ENCODE measurements at regions not wholly inside any gene's neighbourhood (a gene's known extent, or its start where the extent isn't known, plus 50 kb on each side); places are given as distances from the start of the nearest gene placed in this dataset.
"Not testable (repeated sequence)": the region's sequence is repeated elsewhere in the genome, so short reads cannot be mapped to it uniquely, and the experiment has no call there.

- no peak for DNase-seq
Measured at GRCh38 chr12:19572920-19573558, 133.7 kb downstream of the AEBP2 start.

- DNase-seq: no peak
Measured at GRCh38 chr12:19573866-19574265, 134.6 kb downstream of the AEBP2 start.

- no peak for DNase-seq
Measured at GRCh38 chr12:19574601-19575000, 135.3 kb downstream of the AEBP2 start.

- peak; percentile 83 for DNase-seq
Measured at GRCh38 chr12:19575337-19576243, 136.3 kb downstream of the AEBP2 start.

GRCh38 chr12:19576506-19577280 is 137.4 kb downstream of the AEBP2 start:
- DNase-seq: no peak

- DNase-seq: no peak
Measured at GRCh38 chr12:19577281-19577530, 137.9 kb downstream of the AEBP2 start.

- DNase-seq: no peak
Measured at GRCh38 chr12:19584732-19585131, 145.4 kb downstream of the AEBP2 start.

- no peak for DNase-seq
Measured at GRCh38 chr12:19588951-19589350, 149.7 kb downstream of the AEBP2 start.

GRCh38 chr12:19591951-19592350 is 152.7 kb downstream of the AEBP2 start:
- DNase-seq: no peak

- no peak for DNase-seq
Measured at GRCh38 chr12:19596434-19597166, 157.3 kb downstream of the AEBP2 start.

GRCh38 chr12:19597167-19598026 is 158.1 kb downstream of the AEBP2 start:
- DNase-seq: no peak

- DNase-seq: no peak
Measured at GRCh38 chr12:19605720-19606119, 166.4 kb downstream of the AEBP2 start.

GRCh38 chr12:19608039-19608438 is 168.7 kb downstream of the AEBP2 start:
- no peak for DNase-seq

GRCh38 chr12:19613051-19613535 is 173.8 kb downstream of the AEBP2 start:
- no peak for DNase-seq

GRCh38 chr12:19614601-19615383 is 175.5 kb downstream of the AEBP2 start:
- DNase-seq: no peak

- no peak for DNase-seq
Measured at GRCh38 chr12:19615384-19615725, 176.1 kb downstream of the AEBP2 start.

- DNase-seq: no peak
Measured at GRCh38 chr12:19616781-19617180, 177.5 kb downstream of the AEBP2 start.

GRCh38 chr12:19620222-19620621 is 180.9 kb downstream of the AEBP2 start:
- no peak for DNase-seq

GRCh38 chr12:19623751-19624399 is 184.6 kb downstream of the AEBP2 start:
- DNase-seq: no peak

- DNase-seq: no peak
Measured at GRCh38 chr12:19624491-19624890, 185.2 kb downstream of the AEBP2 start.

GRCh38 chr12:19625551-19625950 is 186.3 kb downstream of the AEBP2 start:
- not testable (repeated sequence) for DNase-seq

Data from COR-L47 (cell line).